Stromal cell of bone marrow (primary cell): ENCODE measurements at regions not wholly inside any gene's neighbourhood (a gene's known extent, or its start where the extent isn't known, plus 50 kb on each side); places are given as distances from the start of the nearest gene placed in this dataset.

Source experiments
- DNase-seq: peaks from one replicate; pipeline ENCODE4 v3.0.0-alpha.2; 2012; ENCODE audit warnings: low read depth

DNA sequence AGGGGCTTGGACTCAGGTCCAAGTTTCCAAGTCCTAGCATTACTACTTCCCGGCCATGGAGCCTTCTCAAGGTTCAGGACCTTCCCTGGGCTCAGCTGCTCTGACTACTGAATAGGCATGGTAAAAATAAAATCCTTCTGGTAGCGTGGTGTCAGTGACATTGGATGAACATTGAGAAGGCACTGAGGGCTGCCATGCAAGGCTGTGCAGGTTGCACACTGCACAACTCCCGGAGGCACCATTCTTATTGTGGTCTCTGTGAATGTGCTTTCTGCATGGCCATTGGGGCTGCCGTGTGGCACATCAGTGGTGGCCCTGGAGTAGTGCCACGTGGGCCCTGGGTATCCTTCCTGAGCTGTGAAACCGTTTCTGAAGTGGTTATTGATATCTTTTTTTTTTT is 250.2 kb upstream of the CIBAR2 start:
- no peak for DNase-seq

DNA sequence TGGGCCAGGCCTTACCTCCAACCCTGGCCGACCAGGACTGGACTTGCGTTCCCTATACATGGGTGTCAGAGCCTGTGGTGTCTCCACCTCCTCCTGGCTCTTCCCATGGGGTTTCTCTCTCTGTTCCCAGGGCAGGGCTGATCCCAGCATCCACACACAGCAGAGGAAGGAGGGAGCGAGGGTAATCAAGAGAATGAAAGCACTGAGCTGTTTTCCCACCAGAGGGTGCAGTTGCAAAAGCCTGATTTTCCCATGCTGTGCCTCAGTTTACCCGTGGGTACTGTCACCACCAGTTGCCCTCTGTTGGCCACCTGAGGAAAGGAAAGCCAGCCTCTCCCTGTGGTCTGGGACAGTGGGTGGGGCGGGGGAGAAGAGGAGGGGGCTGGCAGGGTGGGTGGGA is 249.7 kb upstream of the GSE1 start:
- no peak for DNase-seq

DNA sequence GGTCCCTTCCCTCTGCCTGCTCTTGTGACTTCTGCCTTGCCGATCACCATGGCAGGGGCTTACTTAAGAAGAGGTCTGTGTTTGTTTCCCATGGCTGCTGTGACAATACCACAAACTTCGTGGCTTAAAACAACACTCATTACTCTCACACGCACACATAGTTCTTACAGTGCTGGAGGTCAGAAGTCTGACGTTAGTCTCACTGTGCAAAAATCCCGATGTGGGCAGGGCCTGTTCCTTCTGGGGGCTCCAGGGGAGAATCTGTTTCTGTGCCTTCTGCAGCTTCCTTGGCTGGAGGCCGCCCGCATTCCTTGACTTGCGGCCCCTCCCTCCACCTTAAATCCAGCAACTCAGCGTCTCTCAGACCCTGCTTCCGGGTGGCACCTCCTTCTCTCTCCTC is 249.2 kb upstream of the GSE1 start:
- peak; percentile 52 for DNase-seq

DNA sequence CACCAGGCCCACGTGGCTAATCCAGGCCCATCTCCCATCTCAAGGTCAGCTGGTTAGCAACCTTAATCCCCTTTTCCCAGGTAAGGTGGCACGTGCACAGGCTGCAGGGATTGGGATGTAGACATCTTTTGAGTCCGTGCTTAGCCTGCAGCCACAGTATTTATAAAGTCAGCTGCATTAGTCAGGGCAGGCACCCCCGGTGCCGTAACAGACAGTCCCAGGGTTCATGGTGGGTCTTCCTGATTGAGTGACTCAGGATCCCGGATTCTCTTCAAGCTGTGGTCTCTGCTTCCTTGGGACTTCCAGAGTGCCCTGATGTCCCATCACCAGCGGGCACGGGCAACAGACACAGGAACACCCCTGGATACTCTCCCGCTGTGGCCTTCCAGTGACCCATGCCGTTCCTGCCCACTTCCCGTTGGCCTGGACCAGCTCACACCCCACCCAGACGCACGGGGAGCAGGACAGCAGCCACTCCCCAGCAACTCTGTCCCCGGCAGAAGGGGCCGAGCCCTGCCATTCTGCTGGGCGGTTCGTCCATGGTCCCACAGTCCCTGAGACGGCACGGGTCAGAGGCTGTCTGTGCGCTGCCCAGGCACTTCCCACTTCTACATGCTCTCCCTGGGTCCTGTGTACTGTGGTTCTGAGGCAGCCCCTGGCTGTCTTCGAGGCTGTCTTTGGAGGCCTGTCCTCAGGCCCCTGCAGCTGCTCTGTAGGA is 248.6 kb upstream of the GSE1 start:
- DNase-seq, result no peak

DNA sequence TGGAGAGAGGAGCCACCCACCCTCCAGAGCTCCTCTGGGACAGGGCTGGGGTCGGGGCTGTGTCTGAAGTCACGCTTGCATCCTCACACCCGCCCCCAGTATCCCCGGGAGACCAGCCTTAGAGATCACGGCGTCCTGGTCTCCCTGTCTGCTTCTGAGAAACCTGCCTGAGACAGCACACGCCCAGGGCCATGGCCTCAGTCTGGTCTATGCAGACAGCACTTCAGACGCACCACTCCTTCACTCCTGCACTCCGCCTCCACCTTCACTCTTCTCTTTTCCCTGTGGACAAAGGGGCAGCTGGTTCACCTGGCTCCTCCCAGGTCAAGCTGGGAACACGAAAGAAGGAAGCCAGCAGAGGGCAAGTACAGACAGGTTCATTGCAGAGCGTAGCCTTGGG is 248.0 kb upstream of the GSE1 start:
- DNase-seq, result no peak

DNA sequence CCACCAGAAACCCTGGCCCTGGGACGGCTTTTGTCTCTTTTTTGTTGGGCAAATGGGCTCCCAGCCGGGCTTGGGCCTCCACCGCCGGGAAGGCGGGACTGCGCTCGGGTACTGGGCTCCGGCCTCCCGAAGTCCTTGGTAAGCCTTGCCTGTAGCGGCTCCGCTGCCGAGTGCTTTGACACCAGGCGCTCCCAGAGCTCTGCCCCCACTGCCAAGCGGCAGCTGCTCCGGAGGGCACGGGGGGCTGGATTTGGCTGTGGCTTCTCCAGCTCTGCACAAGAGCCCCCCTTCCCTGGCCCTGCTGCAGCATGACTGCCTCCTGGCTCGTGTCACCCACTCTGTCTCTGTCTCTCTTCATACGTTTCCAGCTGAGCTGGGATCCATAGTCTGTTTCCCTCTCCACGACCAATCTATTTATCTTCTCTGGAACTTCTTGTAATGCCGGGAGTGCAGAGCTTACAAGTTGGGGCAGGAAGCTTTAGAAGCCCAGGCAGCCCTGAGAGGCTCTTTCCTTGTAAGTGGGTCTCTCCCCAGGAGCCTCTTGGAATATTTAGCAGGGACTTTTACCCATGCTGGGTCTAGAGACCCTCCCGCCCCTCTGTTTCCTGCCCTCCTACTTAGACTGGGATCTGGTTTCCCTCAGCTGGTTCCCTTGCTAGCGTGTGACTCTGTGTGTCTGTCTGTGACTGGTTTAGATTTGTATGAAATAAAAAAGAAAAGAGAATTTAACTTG is 246.9 kb upstream of the GSE1 start:
- DNase-seq, result no peak

DNA sequence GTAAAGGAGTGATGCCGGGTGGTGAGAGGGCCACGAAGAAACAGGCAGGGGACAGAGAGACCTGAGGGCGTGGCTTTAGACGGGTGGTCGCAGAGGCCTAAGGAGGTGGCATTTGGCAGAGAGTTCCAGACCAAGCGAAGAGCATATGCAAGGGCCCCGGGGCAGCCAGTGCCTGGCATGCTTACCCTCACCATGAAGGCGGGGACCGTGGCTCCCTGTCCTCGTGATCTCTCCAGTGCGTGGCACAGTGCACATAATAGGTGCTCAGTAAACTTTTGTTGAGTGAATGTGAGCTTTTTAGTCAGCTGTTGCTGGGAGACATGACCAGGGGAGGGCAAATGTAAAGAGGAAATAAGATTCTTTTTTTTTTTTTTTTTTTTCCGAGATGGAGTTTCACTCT is 245.6 kb upstream of the GSE1 start:
- no peak for DNase-seq

DNA sequence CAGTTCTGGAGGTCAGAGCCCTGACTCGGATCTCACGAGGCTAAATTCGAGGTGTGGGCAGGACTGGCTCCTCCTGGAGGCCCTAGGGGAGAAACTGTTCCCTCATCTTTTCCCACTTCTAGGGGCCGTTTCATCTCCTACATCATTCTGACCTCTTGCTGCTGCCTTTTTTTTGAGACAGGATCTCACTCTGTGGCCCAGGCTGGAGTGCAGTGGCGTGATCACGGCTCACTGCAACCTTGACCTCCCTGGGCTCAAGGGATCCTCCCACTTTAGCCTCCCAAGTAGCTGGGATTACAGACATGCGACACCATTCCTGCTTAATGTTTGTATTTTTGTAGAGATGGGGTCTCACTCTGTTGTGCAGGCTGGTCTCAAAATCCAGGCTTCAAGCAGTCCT is 244.1 kb upstream of the GSE1 start:
- DNase-seq, result no peak

DNA sequence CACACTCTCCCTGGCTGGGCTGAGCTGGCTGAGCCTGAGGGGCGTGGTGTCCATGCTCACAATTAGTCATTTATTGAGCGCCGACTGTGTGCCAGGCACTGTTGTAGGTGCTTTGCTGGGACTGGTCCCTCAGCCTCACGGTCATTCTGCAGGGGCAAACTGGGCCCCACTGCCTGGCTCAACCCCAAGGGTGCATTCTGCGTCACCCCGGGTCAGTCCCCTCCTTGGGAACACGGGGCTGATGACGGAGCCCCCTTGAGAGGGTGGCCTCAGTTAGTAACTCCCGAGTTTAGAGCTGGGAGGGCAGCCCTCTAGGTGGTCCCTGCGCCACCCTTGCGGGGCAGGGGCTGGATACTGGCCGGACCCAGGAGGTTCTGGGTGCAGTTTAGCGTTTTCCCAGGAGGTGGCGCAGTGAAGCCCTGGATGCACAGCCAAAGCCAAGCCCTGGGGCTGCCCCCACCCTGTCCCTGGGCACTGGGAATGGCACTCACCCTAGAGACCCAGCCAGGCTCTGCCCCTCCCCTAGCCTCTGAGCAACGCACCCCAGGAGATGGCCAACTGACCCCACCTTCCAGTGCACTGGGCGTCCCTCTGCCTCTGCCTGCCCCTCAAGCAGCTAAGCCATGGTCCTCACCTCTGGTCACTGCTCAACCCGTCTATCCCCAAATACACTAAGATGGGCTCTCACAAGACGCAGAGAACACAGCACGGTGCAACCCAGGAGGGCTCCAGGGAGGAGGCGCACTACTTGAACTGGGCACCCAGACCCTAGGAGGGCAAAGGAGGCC is 243.2 kb upstream of the GSE1 start:
- DNase-seq, result no peak

DNA sequence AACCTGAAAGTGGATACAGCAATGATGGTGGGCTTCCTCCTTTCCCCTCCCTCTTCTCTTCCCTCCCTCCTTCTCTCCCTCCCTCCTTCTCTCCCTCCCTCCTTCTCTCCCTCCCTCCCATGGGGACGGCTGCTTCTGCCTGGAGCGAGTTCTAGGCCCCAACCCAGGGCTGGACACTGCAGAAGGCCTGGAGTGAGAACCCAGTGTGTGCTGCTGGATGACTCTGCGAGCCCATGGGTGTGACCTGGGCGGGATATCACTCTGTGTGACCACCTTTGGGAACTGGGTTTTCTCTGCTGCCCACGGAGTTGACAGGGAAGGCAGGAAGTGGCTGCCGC is 242.6 kb upstream of the GSE1 start:
- no peak for DNase-seq

DNA sequence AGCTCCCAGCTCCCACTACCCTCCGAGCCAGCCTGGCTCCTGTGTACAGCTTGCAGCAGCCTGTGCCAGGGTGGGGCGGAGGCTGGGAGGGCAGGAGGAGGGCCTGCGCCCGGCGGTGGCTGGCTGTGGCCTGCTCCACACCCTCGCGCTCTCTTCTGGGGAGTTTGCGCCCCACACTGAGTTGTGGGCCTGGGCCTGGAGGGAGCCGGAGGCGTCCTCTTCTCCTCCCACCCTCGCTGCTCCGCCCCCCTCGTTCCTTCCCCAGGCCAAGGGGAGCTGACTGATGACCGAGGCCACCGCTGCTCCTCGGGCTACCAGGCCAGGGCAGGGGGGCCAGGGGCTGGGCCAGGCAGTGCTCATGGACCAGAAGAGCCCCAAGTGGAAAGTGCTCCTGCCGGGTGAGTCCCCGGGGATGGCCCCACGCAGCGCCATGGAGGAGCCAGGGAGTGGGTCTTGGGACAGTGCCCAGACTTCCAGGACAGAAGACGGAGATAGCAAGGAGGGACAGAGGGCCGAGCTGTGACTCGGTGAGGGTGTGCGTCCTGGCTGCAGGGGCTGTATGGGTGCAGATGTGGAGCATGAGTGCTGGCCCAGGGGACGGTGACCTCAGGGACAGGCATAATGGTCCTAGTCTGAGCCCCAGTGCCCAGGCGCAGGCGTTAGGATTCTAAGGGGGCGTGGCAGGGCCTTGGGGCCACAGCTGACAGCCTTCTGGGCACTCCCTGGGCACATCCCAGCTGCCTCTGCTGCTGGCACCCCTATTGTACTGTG is 242.1 kb upstream of the GSE1 start:
- DNase-seq, result peak; percentile 43

DNA sequence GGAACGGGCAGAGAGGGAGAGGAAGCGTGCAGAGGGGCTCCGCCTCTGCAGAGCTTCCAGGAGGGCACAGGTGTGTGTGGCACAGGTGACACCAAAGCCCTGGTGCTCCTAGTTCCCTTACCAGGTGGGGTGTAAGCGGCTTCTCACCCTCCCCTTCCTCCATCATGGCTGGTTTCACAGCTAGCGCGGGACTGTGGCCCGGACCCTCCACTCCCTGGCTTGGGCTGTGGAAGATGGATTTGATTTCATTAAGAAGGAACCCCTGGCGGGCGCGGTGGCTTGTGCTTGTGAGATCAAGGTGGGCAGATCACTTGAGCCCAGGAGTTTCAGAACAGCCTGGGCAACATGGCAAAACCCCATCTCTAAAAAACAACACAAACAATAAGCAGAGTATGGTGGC is 241.2 kb upstream of the GSE1 start:
- no peak for DNase-seq

DNA sequence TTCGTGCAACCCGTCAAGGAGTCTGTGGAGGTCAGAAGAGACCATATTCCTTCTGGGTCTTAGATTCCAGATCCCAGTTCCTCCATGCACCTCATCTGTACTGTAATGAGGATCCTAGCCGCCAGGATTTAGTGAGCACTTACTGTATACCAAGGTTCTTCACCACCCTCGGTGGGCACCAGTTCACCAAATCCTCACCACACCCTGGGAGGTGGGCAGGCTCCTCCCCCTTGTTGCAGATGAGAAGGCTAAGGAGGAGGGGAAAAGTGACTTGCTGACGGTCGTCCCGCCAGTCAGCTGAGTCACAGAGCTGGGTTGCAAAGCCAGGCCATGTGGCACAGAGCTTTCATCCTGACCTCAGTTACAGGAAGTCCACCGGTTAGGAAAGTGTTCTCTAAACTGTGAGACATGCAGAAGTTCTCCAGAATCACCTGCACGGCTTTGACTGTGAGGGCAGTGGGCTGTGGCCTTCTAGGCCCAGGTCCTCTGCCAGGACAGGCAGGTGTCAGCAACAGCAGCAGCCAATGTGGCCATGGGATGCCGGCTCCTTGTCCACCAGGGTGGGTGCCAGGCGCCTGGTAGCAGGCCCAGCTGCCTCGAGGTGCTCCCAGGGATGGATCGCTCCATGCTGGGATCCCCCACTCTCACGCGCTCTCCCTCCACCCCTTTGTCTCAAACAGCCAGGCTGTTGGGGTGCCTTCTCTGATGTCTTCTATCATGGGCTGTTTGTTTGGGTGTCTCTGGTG is 240.3 kb upstream of the GSE1 start:
- DNase-seq, result peak; percentile 52

DNA sequence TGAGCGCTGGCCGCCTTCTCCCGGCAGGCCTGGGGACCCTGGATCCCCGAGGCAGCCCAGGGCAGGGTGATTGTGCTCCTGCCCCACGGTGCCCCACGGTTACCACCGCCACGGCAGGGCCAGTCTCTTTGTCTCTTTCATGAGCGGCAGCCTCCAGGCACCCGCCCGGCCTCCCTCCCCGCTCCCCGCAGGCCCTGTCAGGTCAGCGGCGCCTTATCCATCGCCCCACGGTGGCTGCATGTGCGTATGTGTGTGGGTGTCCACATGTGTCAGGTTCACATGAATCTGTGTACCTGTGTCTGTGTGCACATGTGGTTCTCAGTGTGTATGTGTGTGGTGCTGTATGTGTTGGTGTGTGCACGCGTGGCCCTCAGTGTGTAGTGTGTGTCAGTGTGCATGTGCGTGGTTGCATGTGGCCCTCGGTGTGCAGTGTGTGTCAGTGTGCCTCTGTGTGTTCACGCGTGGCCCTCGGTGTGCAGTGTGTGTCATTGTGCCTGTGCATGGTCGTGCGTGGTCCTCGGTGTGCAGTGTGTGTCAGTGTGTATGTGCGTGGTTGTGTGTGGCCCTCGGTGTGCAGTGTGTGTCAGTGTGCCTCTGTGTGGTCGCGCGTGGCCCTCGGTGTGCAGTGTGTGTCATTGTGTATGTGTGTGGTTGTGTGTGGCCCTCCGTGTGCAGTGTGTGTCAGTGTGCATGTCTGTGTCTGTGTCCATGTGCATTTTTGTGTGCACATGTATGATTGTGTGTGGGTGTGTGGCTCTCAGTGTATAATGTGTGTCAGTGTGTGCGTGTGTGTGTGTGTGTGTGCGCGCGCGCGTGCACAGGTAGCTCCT is 239.2 kb upstream of the GSE1 start:
- no peak for DNase-seq

DNA sequence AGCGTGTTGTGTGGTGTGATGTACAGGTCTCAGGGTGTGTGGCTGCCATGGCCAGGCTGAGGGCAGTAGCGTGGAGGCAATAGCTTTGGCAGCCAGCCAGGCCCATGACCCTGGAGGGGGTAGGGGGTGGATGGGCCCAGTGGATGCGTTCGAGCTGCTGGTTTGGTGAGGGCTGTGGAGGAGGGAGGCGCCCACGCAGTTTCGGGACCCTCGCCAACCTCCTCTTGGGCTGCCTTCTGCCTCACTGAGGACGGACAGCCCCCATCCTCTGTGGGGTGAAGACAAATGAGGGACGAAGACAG is 238.6 kb upstream of the GSE1 start:
- DNase-seq, result no peak

DNA sequence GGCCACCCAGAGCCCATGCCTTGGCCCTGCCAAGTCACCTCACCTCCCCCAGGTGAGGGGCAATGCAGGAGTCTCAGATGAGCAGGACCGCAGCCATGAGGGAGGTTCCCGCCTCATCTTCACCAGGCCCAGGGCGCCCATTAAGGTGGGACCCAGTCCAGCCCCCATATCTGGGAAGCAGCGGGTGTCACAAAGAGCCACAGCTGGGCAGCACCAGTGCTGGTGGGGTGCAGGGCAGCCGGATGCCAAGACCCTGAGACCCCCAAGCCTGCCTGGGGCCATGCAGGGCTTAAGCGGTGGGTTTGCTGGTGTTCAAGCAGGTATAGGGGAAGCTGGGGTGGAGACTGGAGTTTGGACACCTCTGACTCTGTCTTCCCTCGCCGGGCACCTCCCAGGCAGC is 237.8 kb upstream of the GSE1 start:
- DNase-seq, result no peak

DNA sequence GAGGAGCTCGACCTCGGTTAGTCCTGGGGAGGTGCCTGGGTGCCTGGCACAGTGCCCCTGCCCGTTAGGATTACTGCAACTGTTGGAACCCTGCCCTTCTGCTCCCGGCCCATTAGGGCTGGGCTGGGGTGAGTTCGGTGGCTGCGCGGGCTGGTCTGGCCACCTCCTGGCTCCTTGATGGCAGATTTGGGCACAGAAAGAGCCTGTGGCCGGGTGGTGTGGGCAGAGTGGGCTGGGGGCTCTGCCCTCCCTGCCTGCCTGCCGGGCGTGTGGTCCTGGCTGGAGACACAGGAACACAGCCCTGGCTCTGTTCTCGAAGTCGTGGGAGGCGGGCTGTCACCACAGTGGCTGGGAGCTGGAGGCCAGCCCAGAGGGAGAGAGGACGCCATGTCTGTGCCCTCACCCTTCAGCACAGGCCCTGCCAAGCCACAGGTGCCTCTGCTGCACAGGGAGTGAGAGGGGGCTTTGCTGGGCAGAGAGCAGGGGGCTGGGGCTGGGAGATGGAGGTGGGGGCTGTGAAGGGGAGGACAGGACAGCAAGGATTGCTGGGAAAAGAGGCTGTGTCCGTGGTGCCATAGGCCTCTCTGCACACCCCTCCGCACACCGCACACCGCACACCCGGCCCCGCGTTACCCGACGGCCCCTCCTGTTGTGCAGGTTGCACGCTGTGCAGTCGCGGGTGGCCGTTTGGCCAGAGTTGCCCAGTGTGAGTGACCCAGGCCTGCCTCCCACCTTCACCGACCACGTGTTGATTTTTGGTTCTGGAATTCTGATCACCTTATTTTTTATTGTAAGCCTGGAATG is 236.6 kb upstream of the GSE1 start:
- DNase-seq, result no peak

DNA sequence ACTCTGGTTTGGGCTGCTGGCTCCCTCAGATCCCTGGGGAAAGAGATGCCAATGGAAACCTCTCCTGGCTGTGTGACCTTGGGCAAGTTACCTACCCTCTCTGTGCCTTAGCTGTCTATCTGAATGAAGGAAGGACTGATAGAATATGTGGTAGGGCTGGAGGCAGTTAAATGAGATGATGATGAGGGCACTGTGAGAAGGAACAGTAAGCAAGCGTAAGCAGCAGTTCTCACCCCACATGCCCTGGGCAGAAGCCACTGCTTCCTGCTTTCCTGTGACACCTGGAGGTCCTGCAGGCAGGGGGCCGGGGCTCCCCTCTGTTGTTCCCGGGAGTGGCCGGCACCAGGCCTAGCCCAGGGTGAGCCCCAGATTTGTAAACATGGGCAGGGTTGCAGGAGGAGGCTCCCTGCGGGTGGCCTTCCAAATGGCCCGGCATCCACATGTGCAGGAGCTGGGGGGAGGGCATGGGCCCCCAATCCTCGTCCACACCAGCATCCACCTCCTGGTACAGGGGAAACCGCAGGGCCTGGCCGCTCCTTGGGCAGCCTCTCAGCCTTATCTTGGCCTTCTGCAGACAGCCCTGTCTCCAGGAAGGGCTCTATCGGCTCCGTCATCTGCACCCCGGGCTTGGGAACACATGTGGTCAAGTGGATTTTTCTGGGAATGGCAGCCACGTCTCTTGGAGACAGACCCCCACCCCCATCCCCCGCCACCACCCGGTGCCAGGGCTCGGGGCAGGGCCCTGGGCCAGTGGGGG is 235.6 kb upstream of the GSE1 start:
- no peak for DNase-seq
